HG02678 (cell line): ENCODE measurements at regions not wholly inside any gene's neighbourhood (a gene's known extent, or its start where the extent isn't known, plus 50 kb on each side); places are given as distances from the start of the nearest gene placed in this dataset.

Source experiments
- ATAC-seq: cut with Tn5 transposase; IDR thresholded peaks from one replicate; pipeline ENCODE4 v1.9.1; 2021; ENCODE audit warnings: mild to moderate bottlenecking, moderate library complexity; ENCODE audit not compliant: unreplicated experiment

DNA sequence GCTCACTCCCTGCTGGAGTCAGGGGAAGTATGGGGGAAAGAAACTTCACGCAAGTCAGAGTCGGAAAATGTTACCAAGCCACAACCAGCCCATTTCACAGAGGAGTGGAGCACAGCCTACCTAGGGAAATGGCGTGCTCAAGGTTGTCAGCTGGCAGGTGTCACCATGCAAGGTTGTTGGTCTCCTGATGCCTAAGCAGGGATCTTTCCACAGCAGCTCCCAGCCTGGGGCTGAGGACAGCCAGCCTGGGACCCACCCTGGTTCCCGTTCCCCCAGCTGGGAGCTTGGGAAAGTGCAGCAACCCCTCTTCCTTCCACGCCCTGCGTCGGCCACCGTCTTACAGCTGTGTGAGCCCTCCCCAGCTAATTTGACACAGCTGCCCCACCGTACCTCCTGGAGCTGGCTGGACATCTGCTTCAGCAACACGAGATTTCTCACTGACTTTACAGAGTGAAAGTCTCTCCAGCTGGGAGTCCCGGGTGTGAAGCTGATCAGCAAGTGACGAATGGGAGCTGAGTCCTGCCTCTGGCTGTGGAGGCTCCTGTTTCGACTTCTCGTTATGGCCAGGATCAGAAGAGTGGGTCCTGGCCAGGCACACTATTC is 224.6 kb upstream of the RAB4A start:
- no peak for ATAC-seq

DNA sequence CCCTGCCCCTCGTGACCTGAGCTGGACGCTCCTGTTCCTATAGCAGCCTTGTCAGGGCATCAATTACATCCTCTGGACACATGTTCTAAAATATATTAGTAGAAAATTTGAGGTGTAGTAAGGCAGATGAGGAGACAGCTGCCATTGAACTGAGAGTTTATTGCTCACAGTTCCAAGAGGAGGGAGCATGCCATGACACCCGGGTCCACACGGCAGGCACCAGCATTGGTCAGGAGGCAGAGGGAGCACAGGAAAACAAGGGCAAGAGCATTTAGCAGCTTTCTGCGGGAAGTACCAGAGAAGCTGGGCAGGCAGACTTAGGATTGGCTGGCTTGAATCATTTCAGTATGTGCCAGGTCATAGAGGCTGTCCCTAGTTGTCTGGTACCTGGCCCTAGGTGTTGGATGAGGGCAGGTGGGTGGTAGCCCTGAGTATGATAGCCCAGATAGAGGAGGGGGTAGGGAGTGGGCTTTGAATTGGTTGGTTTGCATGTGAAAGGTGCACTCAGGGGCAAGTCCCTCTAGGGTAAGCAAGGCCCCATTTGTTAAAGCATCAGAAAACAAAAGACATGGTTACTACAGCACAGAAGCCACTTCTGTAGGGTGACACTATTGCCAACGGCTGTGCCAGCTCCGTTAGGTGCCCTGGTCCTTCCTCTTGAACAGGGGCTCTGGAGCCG is 223.6 kb upstream of the RAB4A start:
- no peak for ATAC-seq

DNA sequence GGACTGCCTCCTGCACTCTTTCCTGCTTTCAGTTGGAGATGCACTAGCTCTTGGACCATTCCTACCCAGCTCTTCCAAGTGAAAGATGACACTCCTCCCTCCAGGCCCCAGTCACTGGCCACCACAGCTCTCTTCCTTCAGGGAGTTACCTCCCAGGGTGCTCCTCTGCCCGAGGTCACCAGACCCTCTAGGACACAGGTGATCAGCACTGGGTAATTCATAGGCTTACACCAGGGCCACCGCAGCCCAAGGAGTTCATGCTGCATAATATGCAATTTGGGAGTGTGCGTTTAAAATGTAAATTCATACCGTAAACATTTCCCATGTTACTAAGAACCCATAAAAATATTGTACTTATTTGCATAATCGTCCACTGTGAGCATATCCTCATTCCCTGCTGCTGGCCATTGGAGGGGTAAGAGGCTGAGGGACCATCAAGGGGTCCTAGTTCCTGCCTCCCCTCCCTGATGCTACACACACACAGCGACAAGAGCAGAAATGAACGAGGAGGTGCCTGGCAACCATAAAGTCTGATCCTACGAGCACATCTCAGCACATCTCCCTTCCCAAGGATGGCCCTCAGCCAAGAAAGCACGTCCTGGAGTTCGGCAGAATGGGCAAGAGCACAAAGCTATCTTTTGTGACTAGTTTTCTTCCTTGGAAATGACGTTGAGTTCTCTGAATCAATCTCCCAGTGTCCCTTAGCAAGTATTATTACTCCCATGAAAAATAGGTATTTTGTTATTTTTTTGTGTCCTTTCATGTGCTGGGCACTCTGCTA is 222.9 kb upstream of the RAB4A start:
- no peak for ATAC-seq

DNA sequence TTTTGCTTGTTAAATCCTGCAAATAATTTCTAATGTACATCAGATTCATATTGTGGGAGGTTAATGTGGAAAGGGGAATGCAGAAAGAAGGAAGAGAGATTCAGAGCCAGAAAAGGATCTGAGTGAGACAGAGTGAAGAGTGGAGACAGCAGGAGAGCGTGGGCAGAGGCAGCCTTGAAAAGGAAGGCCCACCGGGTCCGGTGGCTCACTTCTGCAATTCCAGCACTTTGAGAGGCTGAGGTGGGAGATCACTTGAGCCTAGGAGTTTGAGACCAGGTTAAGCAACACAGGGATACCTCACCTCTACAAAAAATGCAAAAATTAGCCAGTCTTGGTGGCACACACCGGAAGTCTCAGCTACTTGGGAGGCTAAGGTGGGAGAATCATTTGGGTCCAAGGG is 222.0 kb upstream of the RAB4A start:
- ATAC-seq = no peak

DNA sequence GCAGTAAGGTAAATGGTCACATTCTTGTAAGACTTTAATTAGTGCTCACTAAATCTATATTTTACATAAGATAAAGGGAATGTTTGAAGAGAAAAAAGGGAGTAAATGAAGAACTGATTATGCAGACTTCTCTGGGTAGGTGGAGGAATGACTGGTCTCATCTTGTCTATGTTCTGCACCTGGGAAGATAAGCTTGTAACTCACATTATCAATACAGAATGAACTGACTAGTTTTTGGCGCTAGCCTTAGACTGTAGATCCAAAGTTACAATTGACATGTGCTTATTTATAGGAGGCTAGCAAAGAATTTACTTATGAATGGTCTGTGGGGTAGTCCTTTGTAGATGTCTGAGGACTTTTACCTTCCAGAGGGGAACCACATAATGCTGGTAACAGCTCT is 214.9 kb upstream of the RAB4A start:
- no peak for ATAC-seq

DNA sequence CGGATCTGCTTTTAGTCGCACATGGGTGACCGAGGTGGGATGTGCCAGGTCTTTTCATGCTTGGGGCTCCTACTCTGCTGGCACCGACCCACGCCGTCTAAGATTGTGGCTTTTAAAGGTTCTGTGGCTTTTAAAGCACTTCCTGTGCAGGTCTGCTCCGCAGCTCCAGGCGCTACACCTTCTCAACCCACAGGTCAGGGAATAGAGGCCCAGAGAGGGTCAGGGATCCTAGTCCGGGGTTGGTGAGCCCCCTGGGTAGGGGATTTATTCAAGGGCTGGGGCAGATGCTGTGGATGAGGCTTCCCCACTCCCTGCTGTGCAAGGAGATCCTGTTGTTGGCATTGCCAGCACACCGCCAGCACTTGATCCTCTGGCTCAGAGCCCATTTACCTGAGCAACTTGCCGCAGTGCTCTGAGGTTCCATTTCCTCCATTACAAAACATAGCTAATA is 212.8 kb upstream of the RAB4A start:
- ATAC-seq = no peak

DNA sequence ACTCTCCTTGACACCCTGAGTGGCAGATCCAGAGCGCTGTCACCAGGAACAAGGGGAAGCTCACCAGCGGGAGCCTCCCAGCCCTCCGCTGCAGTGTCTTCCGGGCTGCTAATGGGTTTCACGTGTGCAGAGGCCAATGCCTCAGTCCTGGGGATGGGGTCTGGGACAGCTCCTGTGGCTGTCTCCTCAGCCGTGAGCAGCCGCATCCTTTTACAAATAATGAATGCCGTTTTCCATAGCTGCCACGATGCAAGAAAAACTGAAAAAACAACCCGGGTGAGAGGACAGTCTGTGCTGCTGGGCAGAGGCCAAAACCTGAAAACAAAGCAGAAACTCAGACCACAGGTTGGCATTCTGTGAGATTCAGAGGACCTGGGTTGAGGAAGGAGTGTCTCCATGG is 212.2 kb upstream of the RAB4A start:
- ATAC-seq = no peak

DNA sequence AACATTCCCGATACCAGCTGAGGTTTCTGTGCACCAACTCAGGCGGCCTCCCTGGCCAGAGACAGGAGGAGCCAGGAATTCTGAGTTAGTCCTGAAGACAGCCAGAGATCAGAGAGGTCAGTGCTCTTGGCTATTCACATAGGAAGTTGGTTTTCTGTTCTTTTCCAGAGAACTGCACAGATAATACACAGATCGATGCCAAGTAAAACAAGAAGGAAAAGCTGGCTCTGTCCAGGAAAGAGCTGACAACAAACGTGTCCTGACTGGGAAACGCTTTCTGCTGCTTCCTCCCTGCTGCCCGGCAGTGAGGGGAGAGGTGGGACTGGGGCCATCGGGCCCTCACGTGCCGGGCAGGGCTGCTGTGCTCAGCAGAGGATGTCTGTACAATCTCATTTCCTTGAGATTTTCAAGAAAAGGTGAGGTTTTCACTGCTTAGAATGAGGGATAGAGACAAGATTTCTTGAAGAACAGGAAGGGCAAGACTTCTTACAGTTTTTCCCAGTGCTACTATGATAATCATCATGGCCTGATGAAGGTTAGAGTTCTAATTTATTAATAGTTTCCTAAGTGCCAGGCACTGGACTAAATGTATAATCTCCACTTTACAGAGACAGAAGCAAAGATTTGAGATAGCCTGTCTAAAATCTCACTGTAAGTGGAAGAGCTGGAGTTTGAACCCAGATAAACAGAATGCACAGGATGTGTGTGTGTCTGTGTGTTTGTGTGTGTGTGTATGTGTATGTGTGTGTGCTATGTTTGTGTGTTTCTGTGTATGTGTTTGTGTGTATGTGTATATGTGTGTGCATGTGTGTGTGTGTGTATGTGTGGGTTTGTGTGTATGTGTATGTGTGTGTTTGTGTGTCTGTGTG is 211.0 kb upstream of the RAB4A start:
- no peak for ATAC-seq

DNA sequence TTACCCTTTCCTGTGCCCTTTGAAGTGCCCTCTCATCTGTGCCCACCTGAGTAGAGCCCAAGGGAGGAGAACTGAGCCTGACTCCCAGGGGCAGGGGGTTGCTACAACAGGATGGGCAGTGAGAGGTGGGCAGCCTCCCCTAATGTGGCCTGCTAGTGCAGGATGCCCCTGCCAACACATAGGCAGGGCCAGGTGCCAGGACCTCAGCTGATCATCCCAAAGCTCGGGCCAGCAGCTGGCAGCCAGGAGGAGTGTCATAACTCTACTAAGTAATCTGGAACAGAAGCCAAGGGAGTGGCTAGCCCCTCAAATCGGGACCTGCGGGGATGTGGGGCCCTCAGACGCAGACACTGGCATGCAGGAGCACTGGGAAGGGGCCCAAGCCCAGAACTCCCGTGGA is 208.8 kb upstream of the RAB4A start:
- no peak for ATAC-seq

DNA sequence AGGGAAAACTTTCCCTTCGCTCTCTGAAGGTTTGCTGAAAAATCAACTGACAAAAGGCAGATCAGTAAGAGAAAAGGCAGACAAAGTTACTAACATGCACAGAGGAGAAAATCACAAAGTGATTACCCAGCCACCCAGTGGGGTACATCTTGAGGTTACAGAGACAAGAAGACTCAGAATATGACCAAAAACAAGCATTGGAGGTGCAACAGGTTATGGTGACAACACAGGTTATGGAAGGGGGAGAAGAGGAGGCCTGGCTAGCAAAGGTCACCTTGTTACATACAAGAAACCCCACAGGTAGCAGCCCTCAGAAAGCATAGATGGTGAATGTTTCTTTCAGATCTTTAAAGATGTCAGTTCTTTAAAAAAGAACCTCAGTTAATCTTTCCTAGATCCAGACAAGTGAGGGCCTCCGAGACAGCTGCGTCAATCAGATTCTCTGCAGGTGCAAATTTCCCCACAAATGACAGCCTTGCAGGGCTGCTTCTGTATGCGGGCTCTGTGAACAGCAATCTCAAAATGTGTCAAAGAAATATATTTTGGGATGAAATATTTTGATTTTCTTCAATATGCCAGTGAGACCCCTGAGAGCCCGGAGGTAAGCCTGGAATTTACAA is 207.6 kb upstream of the RAB4A start:
- ATAC-seq = no peak

DNA sequence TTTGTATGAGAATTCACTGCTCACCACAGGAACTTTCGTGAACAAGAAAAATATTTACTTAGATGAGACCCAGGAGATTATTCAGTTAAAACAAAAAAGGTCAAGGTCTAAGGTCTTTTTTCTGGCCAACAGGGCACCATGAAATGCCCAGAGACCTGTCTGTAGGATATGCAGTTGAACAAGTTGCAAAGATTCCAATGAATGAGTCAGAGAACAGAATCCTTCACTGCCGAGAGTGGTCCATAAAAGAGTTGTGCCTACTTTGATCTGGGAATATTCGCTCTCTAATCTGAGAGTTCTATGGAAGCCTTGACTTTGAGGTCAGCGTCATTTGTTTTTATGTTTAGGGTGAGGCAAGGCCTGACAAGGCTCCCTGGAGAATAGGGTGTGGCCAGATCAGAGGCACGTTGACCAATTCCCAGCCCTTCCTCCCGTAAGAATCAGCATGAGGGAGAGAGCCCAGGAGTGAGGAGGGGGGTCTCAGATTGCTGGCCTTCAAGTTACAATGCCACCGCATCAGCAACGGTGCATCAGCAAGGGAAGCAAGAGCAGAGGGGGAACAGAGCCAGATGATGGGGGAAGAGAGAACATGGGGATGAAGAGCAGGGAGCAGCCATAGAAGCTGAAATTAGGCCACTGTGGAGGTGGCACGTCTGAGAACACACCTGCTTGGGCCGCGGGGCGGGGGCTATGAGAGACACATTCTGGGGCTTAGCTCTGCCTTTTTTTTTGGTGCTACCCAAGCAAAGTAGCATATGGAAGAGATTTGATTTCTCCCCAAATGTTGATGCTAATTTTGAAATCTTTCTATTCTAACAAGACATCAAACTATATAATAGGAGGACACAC is 206.4 kb upstream of the RAB4A start:
- no peak for ATAC-seq

DNA sequence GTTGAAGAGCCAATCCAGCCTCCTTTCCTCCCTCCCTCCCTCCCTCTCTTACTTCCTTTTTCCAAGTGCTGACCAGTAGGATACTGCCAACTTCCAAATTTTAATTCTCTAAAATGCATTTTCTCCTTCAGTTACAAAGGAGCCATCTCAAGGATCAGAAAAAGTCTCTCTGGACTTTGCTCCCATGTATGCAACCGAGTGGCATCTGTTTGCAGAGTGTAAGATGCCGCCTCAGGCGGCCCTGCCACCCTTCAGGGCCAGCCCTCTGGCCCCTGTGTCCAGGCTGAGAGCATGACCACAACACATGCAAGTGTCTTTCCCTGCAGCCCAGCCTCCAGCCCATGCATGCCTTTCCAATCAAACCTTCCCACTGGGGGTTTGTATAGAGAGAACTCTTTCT is 205.3 kb upstream of the RAB4A start:
- no peak for ATAC-seq

DNA sequence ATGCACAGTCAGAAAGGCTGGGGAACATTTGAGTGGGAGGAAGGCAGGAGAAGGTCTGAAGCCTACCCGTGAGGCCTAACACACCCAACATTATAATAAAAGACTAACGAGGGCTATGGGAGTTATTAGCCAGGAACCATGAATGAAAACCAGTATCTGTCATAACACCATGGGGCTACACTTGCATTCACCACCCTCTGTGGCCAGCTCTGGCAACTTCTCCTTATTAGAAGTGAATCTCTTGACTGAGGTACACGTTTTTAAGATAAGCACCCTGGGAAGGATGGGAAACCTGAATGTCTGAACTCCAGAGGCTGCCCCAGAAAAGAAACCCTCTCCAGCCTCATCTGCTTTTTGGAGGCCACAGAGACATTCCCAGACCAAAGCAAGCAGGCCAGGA is 204.3 kb upstream of the RAB4A start:
- no peak for ATAC-seq

DNA sequence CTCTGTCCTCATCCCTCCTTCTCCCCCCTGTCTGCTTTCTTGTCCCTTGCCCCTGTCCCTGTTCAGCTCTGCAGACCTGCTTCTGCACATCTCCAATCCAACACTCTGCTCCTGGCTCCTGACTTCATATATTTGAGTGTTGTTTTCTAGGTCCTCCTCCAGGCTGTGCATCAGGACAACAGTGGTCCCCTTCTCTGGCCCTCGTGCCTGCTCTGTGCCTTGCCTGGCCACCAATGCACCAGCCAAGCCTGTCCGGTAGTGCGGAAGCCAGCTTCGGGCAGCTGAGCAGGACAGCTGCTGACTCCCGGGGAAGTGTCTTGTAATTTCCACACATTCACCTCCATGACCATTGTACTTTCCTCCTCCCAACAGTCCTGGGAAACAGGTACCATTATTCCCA is 203.4 kb upstream of the RAB4A start:
- ATAC-seq = no peak

DNA sequence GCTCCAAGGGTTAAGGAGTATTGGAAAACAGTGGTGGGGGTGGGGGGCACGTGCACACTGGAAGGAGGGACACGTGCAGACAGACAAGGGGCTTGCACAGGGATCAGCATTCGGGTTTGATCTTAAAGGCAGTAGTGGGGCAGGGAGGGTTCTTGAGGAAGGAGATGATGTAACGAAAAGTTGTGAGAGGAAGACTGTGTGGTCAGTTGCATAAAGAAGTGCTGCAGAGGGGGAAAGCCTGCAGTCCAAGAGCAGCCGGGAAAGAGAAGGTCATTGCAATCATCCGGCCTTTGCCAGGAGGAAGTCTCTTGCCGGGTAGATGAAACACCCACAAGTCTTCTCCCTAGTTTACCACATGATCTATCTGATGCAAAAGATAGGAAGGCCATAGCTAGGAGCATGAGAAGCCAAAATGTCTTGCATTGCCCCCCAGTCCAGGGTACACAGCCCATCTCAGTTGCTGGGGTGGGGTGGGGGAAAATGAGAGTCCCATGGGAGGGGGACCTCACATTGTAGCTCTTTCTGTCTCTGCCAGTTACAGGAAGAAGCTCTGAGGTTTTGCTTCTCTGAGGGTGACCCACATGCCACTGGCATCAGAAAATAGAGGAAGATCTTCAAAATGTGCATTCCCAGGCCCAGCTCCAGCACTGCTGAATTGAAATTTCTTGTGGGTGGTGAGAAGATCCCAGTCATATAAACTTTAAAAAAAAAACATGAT is 202.5 kb upstream of the RAB4A start:
- ATAC-seq = no peak

DNA sequence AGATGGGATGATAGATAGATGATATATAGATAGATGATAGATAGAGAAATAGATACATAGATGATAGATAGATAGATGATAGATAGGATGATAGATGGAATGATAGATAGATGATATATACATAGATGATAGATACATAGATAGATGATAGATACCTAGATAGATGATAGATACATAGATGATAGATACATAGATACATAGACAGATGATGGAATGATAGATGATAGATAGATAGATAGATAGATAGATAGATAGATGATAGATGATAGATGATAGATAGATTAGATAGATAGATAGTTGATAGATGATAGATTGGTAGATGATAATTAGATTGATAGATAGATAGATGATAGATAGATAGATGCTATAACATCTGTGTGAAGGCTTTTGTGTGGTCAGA is 201.7 kb upstream of the RAB4A start:
- no peak for ATAC-seq

DNA sequence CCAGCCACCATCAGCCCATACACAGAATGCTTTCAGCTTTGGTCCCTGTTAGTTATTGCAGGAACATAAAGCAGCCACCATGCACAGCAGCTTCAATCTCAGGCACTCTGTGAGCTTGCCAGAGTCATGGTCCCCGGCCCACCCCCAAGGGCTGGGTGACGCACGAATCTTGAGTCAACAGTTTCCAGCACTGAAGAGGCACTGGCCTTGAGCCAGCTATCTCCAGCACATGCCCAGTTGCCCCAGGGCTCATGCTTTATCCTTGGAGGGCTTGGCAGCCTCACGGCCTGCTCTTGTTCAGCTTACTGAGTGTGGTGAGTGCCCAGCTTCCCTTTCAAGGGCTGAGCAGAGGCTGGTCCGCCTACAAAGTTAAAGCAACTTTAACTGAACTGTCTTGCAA is 200.7 kb upstream of the RAB4A start:
- no peak for ATAC-seq

DNA sequence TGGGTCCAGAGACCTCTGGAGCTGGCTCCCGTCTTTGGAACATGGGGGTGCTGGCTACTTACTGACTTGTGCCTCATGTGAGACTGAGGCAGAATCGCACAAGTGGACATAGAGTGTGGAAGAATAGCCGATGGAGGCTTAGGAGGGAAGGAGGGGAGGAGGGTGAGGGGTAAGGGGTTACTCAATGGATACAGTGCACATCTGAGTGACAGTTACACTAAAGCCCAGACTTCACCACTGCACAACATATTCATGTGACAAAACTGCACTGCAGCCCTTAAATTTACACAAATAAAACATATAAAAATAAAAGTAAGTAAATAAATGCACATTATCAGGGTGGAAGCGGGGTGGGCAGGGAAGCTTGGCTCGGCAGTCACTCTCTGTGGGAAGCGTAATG is 197.7 kb upstream of the RAB4A start:
- ATAC-seq = no peak

DNA sequence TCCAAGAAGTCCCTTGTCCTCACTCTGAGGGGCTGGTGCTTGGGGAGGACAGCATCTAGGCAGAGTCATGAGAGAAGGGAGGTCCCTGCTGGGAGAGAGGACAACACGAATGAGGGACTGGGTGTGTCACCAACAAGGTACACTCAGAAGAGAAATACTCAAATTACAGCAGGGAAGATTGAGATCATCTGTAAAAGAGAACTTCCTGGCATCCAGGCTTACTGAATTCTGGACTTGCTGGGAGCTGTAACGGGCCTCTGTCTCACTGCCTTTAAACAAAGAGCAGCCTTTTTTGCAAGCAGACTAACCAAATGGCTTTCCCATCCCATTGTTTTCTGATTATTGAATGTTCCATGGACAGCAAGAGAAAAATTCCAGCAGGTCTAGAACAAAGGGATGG is 195.7 kb upstream of the RAB4A start:
- ATAC-seq = no peak
